Hepatocyte (in vitro differentiated cells): ENCODE measurements at regions not wholly inside any gene's neighbourhood (a gene's known extent, or its start where the extent isn't known, plus 50 kb on each side); places are given as distances from the start of the nearest gene placed in this dataset.

Source experiments
- DNase-seq: peaks from one replicate; pipeline ENCODE4 v3.0.0-alpha.2; 2016; ENCODE audit warnings: low spot score
- H2AFZ ChIP-seq: fragments of 200-600 bp; sonication (generic); 2 replicates; pipeline ENCODE4 v1.6.0; 2016; ENCODE audit warnings: antibody characterized with exemption, mild to moderate bottlenecking
- H3K27ac ChIP-seq: fragments of 200-600 bp; sonication (generic); 2 replicates; pipeline ENCODE4 v1.5.1; 2016; ENCODE audit warnings: mild to moderate bottlenecking
- H3K27me3 ChIP-seq: fragments of 200-600 bp; sonication (generic); 2 replicates; pipeline ENCODE4 v1.6.1; 2016
- H3K36me3 ChIP-seq: fragments of 200-600 bp; sonication (generic); replicated peaks from 2 replicates; pipeline ENCODE4 v1.5.1; 2016; ENCODE audit warnings: low read depth; ENCODE audit not compliant: insufficient read depth
- H3K4me1 ChIP-seq: fragments of 200-600 bp; sonication (generic); 2 replicates; pipeline ENCODE4 v1.5.1; 2016; ENCODE audit warnings: mild to moderate bottlenecking, moderate library complexity; ENCODE audit not compliant: insufficient read depth
- H3K4me2 ChIP-seq: fragments of 200-600 bp; sonication (generic); 2 replicates; pipeline ENCODE4 v1.6.0; 2016
- H3K4me3 ChIP-seq: fragments of 200-600 bp; sonication (generic); 2 replicates; pipeline ENCODE4 v1.5.1; 2016; ENCODE audit warnings: mild to moderate bottlenecking
- H3K79me2 ChIP-seq: fragments of 200-600 bp; sonication (generic); 2 replicates; pipeline ENCODE4 v1.6.0; 2017; ENCODE audit warnings: mild to moderate bottlenecking
- H3K9me2 ChIP-seq: fragments of 200-600 bp; sonication (generic); replicated peaks from 2 replicates; pipeline ENCODE4 v1.6.0; 2017; ENCODE audit warnings: mild to moderate bottlenecking; ENCODE audit not compliant: insufficient read depth
- H3K9me3 ChIP-seq: fragments of 200-600 bp; sonication (generic); 2 replicates; pipeline ENCODE4 v1.5.1; 2016; ENCODE audit warnings: low read depth, mild to moderate bottlenecking
- H4K20me1 ChIP-seq: fragments of 200-600 bp; sonication (generic); 2 replicates; pipeline ENCODE4 v1.6.0; 2016; ENCODE audit warnings: mild to moderate bottlenecking; ENCODE audit not compliant: insufficient read depth, poor library complexity, severe bottlenecking
- EZH2 ChIP-seq: fragments of 200-600 bp; sonication (generic); IDR thresholded peaks from 2 replicates; pipeline ENCODE4 v1.6.1; 2016; ENCODE audit warnings: antibody characterized with exemption, mild to moderate bottlenecking, borderline replicate concordance
- EZH2phosphoT487 ChIP-seq: fragments of 200-600 bp; sonication (generic); IDR thresholded peaks from one replicate; pipeline ENCODE4 v1.6.1; 2018; ENCODE audit warnings: antibody characterized with exemption, mild to moderate bottlenecking, low read depth, moderate library complexity; ENCODE audit not compliant: unreplicated experiment, severe bottlenecking
- WGBS: methylation state at CpG from one replicate; pipeline ENCODE4 v1.1.6; 2016; ENCODE audit warnings: low lambda C conversion rate; ENCODE audit errors: missing lambda C conversion rate; 5-methylcytosine and 5-hydroxymethylcytosine counted together
- TF ChIP-seq, protein P1 (sequence below): fragments of 200-600 bp; sonication (generic); IDR thresholded peaks from 2 replicates; pipeline ENCODE4 v1.5.1; 2016; ENCODE audit warnings: antibody characterized with exemption, mild to moderate bottlenecking; ENCODE audit not compliant: poor library complexity

DNA sequence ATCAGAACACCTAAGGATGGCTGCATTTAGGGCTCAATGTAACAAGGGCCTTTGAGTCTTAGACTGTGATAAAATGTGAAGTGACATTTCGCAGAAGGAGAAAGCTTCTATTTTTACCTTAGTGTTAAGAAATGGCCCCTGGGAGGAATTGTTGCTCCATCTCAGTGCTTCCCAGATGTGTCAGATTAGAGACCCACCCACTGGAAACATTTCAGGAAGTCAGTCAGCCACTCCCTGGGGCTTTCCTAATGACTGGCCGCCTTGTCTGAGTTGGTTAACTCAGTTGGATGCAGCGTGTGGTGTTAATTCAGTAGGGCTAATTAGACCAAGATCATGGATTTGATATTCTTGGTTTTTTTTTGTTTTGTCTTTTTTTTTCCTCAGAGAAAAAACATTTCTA is 355.9 kb downstream of the PIK3C3 start:
- Histone ChIP-seq H3K27ac (no peak overlapping the region), H3K36me3 (no peaks in the 10 kb centered on the region), H3K4me3 (no peak overlapping the region), H3K9me2 (no peaks in the 10 kb centered on the region), H4K20me1 (no peaks in the 10 kb centered on the region), H3K4me1 (no peaks in the 10 kb centered on the region), H3K9me3 (no peaks in the 10 kb centered on the region), H3K4me2 (no peak overlapping the region), H2AFZ (no peak overlapping the region), H3K27me3 (no peaks in the 10 kb centered on the region), H3K79me2 (no peaks in the 10 kb centered on the region)
- no peak for DNase-seq
- TF ChIP-seq EZH2 (no peak), EZH2phosphoT487 (no peak)
- TF ChIP-seq, protein P1, sequence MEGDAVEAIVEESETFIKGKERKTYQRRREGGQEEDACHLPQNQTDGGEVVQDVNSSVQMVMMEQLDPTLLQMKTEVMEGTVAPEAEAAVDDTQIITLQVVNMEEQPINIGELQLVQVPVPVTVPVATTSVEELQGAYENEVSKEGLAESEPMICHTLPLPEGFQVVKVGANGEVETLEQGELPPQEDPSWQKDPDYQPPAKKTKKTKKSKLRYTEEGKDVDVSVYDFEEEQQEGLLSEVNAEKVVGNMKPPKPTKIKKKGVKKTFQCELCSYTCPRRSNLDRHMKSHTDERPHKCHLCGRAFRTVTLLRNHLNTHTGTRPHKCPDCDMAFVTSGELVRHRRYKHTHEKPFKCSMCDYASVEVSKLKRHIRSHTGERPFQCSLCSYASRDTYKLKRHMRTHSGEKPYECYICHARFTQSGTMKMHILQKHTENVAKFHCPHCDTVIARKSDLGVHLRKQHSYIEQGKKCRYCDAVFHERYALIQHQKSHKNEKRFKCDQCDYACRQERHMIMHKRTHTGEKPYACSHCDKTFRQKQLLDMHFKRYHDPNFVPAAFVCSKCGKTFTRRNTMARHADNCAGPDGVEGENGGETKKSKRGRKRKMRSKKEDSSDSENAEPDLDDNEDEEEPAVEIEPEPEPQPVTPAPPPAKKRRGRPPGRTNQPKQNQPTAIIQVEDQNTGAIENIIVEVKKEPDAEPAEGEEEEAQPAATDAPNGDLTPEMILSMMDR: no peak
- 82% methylated on average over 3 of the region's 3 CpGs for WGBS

DNA sequence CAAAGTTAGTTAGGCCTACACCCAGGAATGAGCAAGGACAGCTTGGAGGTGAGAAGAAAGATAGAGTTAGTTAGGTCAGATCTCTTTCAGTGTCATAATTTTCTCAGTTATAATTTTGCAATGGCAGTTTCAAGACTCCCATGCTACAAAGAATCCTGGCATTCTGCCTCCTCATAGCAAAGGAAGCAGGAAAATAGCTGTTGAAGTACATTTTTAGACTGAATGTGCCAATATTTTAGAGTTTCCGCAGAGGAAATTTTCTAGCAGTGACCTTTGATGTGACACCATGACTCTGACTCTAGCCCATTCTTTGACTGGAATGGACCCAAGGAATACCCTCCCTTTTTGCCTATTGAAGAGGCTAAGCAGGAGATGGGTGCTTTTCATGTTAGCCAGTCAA is 371.7 kb downstream of the PIK3C3 start:
- no peak for DNase-seq
- WGBS: 100% methylated on average over 1 of the region's 1 CpG
- Histone ChIP-seq H3K27me3 (no peaks in the 10 kb centered on the region), H3K9me2 (no peaks in the 10 kb centered on the region), H3K36me3 (no peaks in the 10 kb centered on the region), H3K4me2 (no peak overlapping the region), H4K20me1 (no peaks in the 10 kb centered on the region), H3K27ac (no peak overlapping the region), H2AFZ (no peak overlapping the region), H3K4me3 (no peak overlapping the region), H3K9me3 (no peaks in the 10 kb centered on the region), H3K4me1 (no peaks in the 10 kb centered on the region), H3K79me2 (no peaks in the 10 kb centered on the region)
- TF ChIP-seq EZH2: no peak
- no peak for TF ChIP-seq EZH2phosphoT487
- TF ChIP-seq, protein P1: no peak

DNA sequence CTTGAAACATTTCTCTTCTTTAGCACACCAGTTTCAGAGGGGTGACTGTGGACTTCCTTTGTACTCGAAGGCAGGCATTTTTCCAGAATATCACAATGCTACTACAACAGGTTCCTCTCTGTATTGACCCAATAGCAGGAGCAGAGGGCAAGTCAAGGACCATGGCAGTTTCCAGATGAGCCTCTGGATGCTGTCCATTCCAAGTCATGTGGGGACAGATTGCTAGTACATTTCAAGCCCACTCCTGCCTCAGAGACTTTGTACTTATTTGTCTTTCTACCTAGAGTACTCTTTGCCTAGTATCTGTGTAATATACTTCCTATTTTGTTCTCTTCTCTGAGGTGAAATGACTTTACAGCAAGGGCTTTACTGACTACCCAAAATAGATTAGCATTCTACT is 373.9 kb downstream of the PIK3C3 start:
- TF ChIP-seq, protein P1: no peak
- no peak for TF ChIP-seq EZH2
- TF ChIP-seq EZH2phosphoT487: no peak
- 82% methylated on average over 1 of the region's 1 CpG for WGBS

DNA sequence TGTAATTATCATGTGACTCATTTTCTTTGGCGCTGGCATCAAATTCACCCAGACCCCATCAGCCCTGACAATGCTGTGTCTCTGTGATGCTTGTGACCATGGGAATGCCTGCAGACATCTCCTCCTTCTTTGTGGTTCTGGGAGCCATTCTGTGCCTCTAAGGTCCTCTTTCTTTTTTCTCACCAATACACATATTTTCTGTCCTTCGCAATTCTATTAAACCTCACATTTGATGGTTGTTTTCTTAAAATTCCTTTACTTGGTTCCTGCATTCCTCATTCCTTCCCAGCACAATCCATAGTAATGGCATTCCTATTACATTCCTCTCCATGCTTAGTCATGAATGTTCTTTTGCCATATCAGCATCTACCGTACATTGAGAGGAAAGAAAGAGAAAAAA is 375.3 kb downstream of the PIK3C3 start:
- Histone ChIP-seq H3K4me3 (no peak overlapping the region), H3K4me2 (no peak overlapping the region), H3K79me2 (no peaks in the 10 kb centered on the region), H3K27ac (no peak overlapping the region), H3K27me3 (no peaks in the 10 kb centered on the region), H3K36me3 (no peaks in the 10 kb centered on the region), H3K9me3 (no peaks in the 10 kb centered on the region), H3K4me1 (no peaks in the 10 kb centered on the region), H4K20me1 (no peaks in the 10 kb centered on the region), H2AFZ (no peak overlapping the region), H3K9me2 (no peaks in the 10 kb centered on the region)
- 89% methylated on average over 3 of the region's 3 CpGs for WGBS
- TF ChIP-seq EZH2: no peak
- no peak for DNase-seq

More for the DNA sequence above, 373.9 kb downstream of the PIK3C3 start:
- no peaks in the 10 kb centered on the region for H3K9me3 ChIP-seq
- no peak overlapping the region for H3K4me3 ChIP-seq
- H3K4me2 ChIP-seq: no peak overlapping the region
- H3K27me3 ChIP-seq: no peaks in the 10 kb centered on the region
- H3K36me3 ChIP-seq: no peaks in the 10 kb centered on the region
- no peaks in the 10 kb centered on the region for H3K4me1 ChIP-seq
- H3K9me2 ChIP-seq: no peaks in the 10 kb centered on the region
- H3K79me2 ChIP-seq: no peaks in the 10 kb centered on the region
- no peak overlapping the region for H3K27ac ChIP-seq
- DNase-seq: no peak
- H4K20me1 ChIP-seq: no peaks in the 10 kb centered on the region
- no peak overlapping the region for H2AFZ ChIP-seq
